Naive thymus-derived CD8-positive, alpha-beta T cell (primary cell): ENCODE measurements at regions not wholly inside any gene's neighbourhood (a gene's known extent, or its start where the extent isn't known, plus 50 kb on each side); places are given as distances from the start of the nearest gene placed in this dataset.
A peak's percentile ranks its signal among the peaks of the same experiment; 100 is the strongest.
"Not testable (repeated sequence)": the region's sequence is repeated elsewhere in the genome, so short reads cannot be mapped to it uniquely, and the experiment has no call there.

Source experiments
- ATAC-seq, 2 donors: fragments of 150-1000 bp; cut with Tn5 transposase in 1 of 2; sonication (Bioruptor Pico), chemical (Tn5 transposase) in 1 of 2; 1 replicate in 1 of 2; 2 replicates in 1 of 2; pipeline ENCODE4 v1.10.0; 2021; ENCODE audit warnings: mild to moderate bottlenecking in 2 of 2, moderate library complexity in 2 of 2
- POLR2A ChIA-PET: fragments of 350-600 bp; sonication (Branson Sonifier 250); formaldehyde crosslinking; loops from one replicate; lab custom pipeline; 2021; ENCODE audit warnings: antibody characterized with exemption; lab: Charles Lee
- DNase-seq, 10 donors: peaks; one replicate each; pipeline versions ENCODE4 v3.0.0 to v3.0.0-alpha.2; 2020 to 2022
- H3K27ac Mint-ChIP-seq, 10 donors: one replicate each; pipeline ENCODE4 v1.8.0; 2020 to 2022; ENCODE audit warnings: mild to moderate bottlenecking in 10 of 10, mixed read lengths in 10 of 10, moderate library complexity in 4 of 10, inconsistent platforms in 1 of 10
- H3K27me3 Mint-ChIP-seq, 5 donors: one replicate each; pipeline ENCODE4 v1.8.0; 2021 to 2022; ENCODE audit warnings: mixed read lengths in 5 of 5
- H3K36me3 Mint-ChIP-seq, 3 donors: one replicate each; pipeline ENCODE4 v1.8.0; 2020 to 2022; ENCODE audit warnings: mixed read lengths in 3 of 3, mild to moderate bottlenecking in 2 of 3, inconsistent platforms in 1 of 3
- H3K4me1 Mint-ChIP-seq, 4 donors: one replicate each; pipeline ENCODE4 v1.8.0; 2021 to 2022; ENCODE audit warnings: mixed read lengths in 4 of 4
- H3K4me3 Mint-ChIP-seq, 10 donors: one replicate each; pipeline ENCODE4 v1.8.0; 2020 to 2022; ENCODE audit warnings: mild to moderate bottlenecking in 10 of 10, mixed read lengths in 10 of 10, moderate library complexity in 6 of 10, inconsistent platforms in 1 of 10
- H3K9me3 Mint-ChIP-seq, 9 donors: one replicate each; pipeline ENCODE4 v1.8.0; 2020 to 2022; ENCODE audit warnings: mixed read lengths in 9 of 9, mild to moderate bottlenecking in 3 of 9, inconsistent platforms in 1 of 9, moderate library complexity in 1 of 9

DNA sequence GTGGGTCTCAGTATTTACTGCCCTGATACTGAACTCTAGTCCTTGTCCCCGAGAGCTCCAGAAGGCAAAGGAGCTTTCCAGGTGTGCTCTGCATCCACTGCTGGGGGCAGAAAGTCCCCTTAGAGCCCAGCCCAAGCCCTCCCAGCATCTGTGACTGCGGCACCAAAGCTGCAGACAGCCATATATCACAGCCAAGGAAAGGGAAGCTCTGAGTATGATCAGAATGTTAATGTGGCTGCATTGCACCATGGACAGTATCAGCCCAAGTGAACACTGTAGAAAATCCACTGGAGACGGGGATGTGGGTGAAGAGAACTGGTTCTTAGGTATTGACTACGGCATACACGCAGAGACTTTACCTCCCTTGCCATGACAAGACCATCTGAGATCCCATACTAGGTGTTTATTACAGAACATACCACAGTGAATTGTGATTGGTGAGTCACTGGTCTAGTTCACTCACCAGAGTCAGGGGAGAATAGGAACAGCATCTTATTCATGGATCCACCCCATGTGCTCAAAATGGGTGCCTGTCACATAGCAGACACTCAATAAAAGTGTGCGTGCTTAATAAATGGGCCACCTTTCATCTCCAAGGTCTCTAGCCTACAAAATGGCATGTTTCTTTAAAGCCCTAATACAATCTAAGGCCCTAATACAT, 170.3 kb downstream of the HHIPL2 start:
- no peak for DNase-seq
- no peak for ATAC-seq
- Mint-ChIP-seq H3K27me3 (no peaks in the 10 kb centered on the region), H3K9me3 (peaks cover 0 to 23% (median 15%) of the 10 kb centered on the region in 9 donors), H3K4me1 (peaks cover 0 to 6% (median 3%) of the 10 kb centered on the region in 4 donors), H3K36me3 (peaks cover 0 to 13% (median 13%) of the 10 kb centered on the region in 3 donors), H3K27ac (no peak overlapping the region), H3K4me3 (no peak overlapping the region)
- POLR2A ChIA-PET, result no interaction called here

- H3K4me3 Mint-ChIP-seq, DNase-seq, POLR2A ChIA-PET, H3K27me3 Mint-ChIP-seq, ATAC-seq, H3K4me1 Mint-ChIP-seq: not testable (repeated sequence)
- H3K36me3 Mint-ChIP-seq, result peaks cover 0 to 13% (median 13%) of the 10 kb centered on the region in 3 donors
- H3K27ac Mint-ChIP-seq, result peak overlapping the region in 1 of 10 donors; percentile 18
- peaks cover under 1 to 18% (median 13%) of the 10 kb centered on the region in 9 donors for H3K9me3 Mint-ChIP-seq
Measured at GRCh38 chr1:222376791-222377190, 171.1 kb downstream of the HHIPL2 start.

- ATAC-seq (no peak), DNase-seq (no peak)
- peaks cover 0 to 6% (median 3%) of the 10 kb centered on the region in 4 donors for H3K4me1 Mint-ChIP-seq
- peaks cover 0 to 10% (median 10%) of the 10 kb centered on the region in 3 donors for H3K36me3 Mint-ChIP-seq
- no peak overlapping the region for H3K4me3 Mint-ChIP-seq
- no peaks in the 10 kb centered on the region for H3K27me3 Mint-ChIP-seq
- POLR2A ChIA-PET, result no interaction called here
- H3K9me3 Mint-ChIP-seq, result peaks cover 7 to 15% (median 12%) of the 10 kb centered on the region in 9 donors
- H3K27ac Mint-ChIP-seq, result no peak overlapping the region
Measured at GRCh38 chr1:222375701-222376100, 172.2 kb downstream of the HHIPL2 start.

DNA sequence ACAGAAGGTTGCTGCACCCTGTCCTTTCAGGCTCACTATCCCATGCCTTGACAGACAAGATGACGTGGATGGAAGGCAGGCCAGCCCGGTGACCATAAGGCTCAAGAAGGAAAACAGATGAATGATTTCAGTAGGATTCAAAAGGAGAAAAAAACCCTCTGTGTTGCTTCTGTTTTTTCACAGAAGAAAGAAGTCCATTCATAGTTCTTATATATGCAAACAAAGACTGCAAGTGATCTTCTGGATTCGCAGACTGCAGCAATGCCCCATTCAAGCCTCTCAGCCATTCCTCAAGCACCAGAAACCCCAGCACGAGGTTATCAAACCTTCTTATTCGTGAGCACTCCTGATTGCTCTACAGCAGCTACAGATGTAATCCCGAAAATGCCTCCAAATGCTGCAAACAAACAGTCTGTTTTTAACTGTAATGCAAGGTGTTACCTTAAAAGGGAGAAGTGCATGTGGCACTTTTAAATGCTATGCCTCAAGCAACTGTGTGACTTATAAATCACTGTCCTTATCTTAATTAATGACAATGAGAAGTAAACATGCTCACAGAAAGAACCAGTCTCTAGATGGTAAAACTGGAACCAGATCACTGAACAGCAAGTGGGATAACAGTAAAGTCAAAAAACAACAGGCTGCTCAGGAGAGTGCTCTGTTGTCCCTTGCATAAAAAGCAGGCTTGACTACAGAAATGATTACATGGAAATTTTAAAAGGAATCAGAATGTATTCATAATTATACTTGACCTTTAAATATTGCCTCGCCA, 173.9 kb downstream of the HHIPL2 start:
- POLR2A ChIA-PET, result no interaction called here
- DNase-seq (no peak), ATAC-seq (no peak)
- peak overlapping the region in 2 of 10 donors; percentile 11 to 49 for H3K27ac Mint-ChIP-seq
- H3K27me3 Mint-ChIP-seq, result no peaks in the 10 kb centered on the region
- H3K4me1 Mint-ChIP-seq, result peaks cover 0 to 6% (median 3%) of the 10 kb centered on the region in 4 donors
- no peaks in the 10 kb centered on the region for H3K36me3 Mint-ChIP-seq
- H3K9me3 Mint-ChIP-seq, result peaks cover 0 to 12% (median 0%) of the 10 kb centered on the region in 9 donors
- no peak overlapping the region for H3K4me3 Mint-ChIP-seq

- peaks cover 0 to 6% (median 3%) of the 10 kb centered on the region in 4 donors for H3K4me1 Mint-ChIP-seq
- peaks cover 0 to 12% (median 0%) of the 10 kb centered on the region in 9 donors for H3K9me3 Mint-ChIP-seq
- ATAC-seq, result no peak
- H3K36me3 Mint-ChIP-seq, result no peaks in the 10 kb centered on the region
- POLR2A ChIA-PET, result no interaction called here
- no peak overlapping the region for H3K27ac Mint-ChIP-seq
- H3K27me3 Mint-ChIP-seq, result no peaks in the 10 kb centered on the region
- no peak for DNase-seq
- H3K4me3 Mint-ChIP-seq, result no peak overlapping the region
Measured at GRCh38 chr1:222373216-222373615, 174.7 kb downstream of the HHIPL2 start.

- Mint-ChIP-seq H3K36me3 (no peaks in the 10 kb centered on the region), H3K27ac (no peak overlapping the region), H3K4me1 (peaks cover 0 to 6% (median 3%) of the 10 kb centered on the region in 4 donors), H3K27me3 (no peaks in the 10 kb centered on the region), H3K4me3 (no peak overlapping the region), H3K9me3 (peaks cover 0 to 12% (median 0%) of the 10 kb centered on the region in 9 donors)
- no peak for ATAC-seq
- POLR2A ChIA-PET, result interaction anchor here (1.2 kb wide), 1 partner anchor 16 kb away, joined by 3 read pairs; no protein-coding TSS in a partner anchor
- DNase-seq, result no peak
Measured at GRCh38 chr1:222372221-222372620, 175.7 kb downstream of the HHIPL2 start.

DNA sequence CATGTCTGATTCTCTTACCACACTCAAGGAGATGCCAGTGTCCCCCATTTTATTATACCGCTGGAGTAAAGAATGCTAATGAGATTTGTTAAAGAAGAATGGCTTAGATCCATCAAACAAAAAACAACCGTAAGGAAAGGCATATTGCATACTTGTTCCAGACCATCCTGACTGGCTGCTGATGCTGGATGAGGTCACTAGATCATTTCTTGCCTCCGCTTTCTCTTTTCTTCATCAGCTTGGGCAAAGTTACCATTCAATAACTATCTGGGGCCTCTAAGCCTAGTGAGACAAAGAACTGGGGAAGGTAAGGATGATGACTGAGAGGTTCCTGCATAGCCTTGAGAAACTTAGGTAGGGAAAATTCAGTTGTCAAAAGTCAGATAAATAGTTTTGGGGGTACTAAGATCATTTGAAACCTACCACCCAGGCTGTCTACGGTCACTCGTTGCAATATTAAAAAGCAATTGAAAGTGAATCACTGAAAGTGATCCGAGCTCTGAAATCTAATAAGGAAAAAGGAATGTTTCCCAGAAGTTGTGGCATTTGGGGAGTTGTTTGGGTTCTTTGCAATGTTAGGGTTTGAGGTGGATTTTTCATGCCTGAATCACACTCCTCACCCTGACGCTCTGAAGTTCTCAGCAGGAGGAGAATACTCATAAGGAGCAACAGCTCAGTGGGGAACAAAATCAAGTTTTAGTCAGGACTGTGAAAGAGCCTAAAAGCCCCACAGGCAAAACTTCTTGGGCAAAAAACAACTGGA, 176.8 kb downstream of the HHIPL2 start:
- H3K4me3 Mint-ChIP-seq, result no peak overlapping the region
- no peaks in the 10 kb centered on the region for H3K36me3 Mint-ChIP-seq
- DNase-seq, result no peak
- POLR2A ChIA-PET, result no interaction called here
- peak overlapping the region in 2 of 10 donors; percentile 18 to 54 for H3K27ac Mint-ChIP-seq
- peaks cover 0 to 12% (median 0%) of the 10 kb centered on the region in 9 donors for H3K9me3 Mint-ChIP-seq
- peaks cover 0 to 5% (median under 1%) of the 10 kb centered on the region in 4 donors for H3K4me1 Mint-ChIP-seq
- H3K27me3 Mint-ChIP-seq, result no peaks in the 10 kb centered on the region
- no peak for ATAC-seq

DNA sequence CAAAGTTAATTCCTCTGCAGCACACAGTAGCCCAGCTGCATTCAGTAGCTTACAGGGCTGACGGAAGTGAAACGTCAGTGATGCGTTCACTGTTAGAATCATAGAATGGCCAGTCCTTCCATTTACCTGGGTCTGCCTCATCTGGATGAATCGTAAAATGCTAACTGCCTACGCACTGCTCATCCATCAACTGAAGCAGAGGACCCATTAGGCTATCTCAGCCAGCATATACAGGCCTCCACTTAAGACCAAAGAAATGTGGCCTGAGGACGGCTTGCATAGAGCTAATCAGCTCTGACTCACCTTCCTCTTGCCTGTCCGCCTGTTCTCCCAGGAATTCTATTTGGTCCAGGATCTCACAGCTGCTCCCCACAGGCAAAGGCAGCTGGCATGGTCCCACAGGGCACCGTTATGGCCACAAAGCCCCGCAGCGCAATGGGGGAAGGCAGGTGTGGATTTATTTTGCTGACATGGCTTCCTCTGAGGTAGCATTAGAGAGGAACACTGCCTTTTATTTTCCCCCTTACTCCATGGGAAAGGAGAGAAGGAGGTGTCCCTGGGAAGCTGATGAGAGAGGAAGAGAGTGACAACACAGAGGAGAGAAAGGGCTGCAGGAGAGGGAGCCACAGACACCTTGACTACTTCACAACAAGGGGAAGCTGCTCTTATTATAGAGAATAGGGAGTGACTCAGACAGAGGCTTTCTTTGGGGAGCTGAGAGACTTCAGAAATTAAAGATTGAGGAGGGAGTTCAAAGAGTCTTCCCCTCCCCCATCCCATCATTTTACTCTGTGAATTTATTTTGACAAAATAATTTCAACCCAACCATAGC, 177.6 kb downstream of the HHIPL2 start:
- no peaks in the 10 kb centered on the region for H3K36me3 Mint-ChIP-seq
- H3K4me1 Mint-ChIP-seq, result peaks cover 0 to 5% (median under 1%) of the 10 kb centered on the region in 4 donors
- no peak overlapping the region for H3K4me3 Mint-ChIP-seq

DNA sequence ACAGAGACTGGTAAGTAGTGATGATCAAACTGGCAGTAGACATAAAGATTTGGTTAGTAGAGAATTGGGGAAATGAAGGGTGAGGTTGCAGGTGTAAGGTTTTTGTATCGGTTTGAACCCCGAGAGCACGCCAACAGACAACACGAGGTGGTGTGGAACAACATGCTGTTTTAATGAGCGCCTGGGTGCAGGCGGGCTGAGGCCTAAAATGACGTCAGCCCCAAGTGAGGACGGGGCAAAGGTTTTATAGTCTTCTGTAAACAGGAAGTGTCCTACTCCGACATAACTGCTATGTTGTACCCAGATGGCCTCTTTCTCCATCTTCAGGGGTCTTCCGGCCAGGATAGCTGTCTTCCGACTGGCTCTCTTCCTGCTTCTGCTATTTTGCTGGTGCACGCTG, 178.8 kb downstream of the HHIPL2 start:
- DNase-seq (no peak), ATAC-seq (no peak)
- no peak overlapping the region for H3K4me3 Mint-ChIP-seq
- H3K9me3 Mint-ChIP-seq, result peaks cover 0 to 12% (median 0%) of the 10 kb centered on the region in 9 donors
- POLR2A ChIA-PET, result no interaction called here
- H3K27ac Mint-ChIP-seq, result no peak overlapping the region
- no peaks in the 10 kb centered on the region for H3K27me3 Mint-ChIP-seq
- no peaks in the 10 kb centered on the region for H3K36me3 Mint-ChIP-seq
- peaks cover 0 to 5% (median under 1%) of the 10 kb centered on the region in 4 donors for H3K4me1 Mint-ChIP-seq

More for the DNA sequence above, 177.6 kb downstream of the HHIPL2 start:
- DNase-seq (no peak), ATAC-seq (no peak)
- POLR2A ChIA-PET, result no interaction called here
- H3K27me3 Mint-ChIP-seq, result no peaks in the 10 kb centered on the region
- peak overlapping the region in 3 of 10 donors; percentile 18 to 54 (median 45) for H3K27ac Mint-ChIP-seq
- H3K9me3 Mint-ChIP-seq, result peaks cover 0 to 12% (median 0%) of the 10 kb centered on the region in 9 donors

DNA sequence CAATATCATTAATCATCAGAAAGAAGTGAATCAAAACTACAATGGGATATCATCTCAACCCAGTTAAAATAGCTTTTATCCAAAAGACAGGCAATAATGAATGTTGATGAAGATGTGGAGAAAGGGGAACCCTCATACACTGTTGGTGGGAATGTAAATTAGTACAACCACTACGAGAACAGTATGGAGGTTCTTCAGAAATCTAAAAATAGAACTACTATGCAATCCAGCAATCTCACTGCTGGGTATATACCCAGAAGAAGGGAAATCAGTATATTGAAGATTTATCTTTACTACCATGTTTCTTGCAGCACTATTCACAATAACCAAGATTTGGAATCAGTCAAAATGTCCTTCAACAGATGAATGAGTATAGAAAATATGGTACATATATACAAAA, 189.8 kb downstream of the HHIPL2 start:
- H3K27me3 Mint-ChIP-seq, result no peaks in the 10 kb centered on the region
- DNase-seq, result no peak
- peaks cover 0 to 23% (median 10%) of the 10 kb centered on the region in 9 donors for H3K9me3 Mint-ChIP-seq
- no peak overlapping the region for H3K27ac Mint-ChIP-seq
- H3K4me3 Mint-ChIP-seq, result no peak overlapping the region
- H3K4me1 Mint-ChIP-seq, result peaks cover 0 to 4% (median 0%) of the 10 kb centered on the region in 4 donors
- H3K36me3 Mint-ChIP-seq, result peaks cover 0 to 18% (median 17%) of the 10 kb centered on the region in 3 donors
- POLR2A ChIA-PET, result no interaction called here
- ATAC-seq, result no peak

GRCh38 chr1:222357252-222357651, 190.7 kb downstream of the HHIPL2 start:
- peaks cover 0 to 4% (median 0%) of the 10 kb centered on the region in 4 donors for H3K4me1 Mint-ChIP-seq
- no peaks in the 10 kb centered on the region for H3K27me3 Mint-ChIP-seq
- POLR2A ChIA-PET, result interaction anchor here (0.7 kb wide), 1 partner anchor 15 kb away, joined by 3 read pairs; no protein-coding TSS in a partner anchor

More at GRCh38 chr1:222357252-222357651, 190.7 kb downstream of the HHIPL2 start:
- Mint-ChIP-seq H3K27ac (no peak overlapping the region), H3K9me3 (peaks cover 0 to 23% (median 10%) of the 10 kb centered on the region in 9 donors), H3K4me3 (no peak overlapping the region), H3K36me3 (peaks cover 0 to 18% (median 17%) of the 10 kb centered on the region in 3 donors)
- ATAC-seq, result no peak
- DNase-seq, result no peak
